K562 (cell line): ENCODE measurements at regions not wholly inside any gene's neighbourhood (a gene's known extent, or its start where the extent isn't known, plus 50 kb on each side); places are given as distances from the start of the nearest gene placed in this dataset.

ENCODE experiments used
- ATAC-seq: fragments of 200-7000 bp; cut with Tn5 transposase; 3 replicates; pipeline ENCODE4 v1.9.1; 2020; ENCODE audit warnings: moderate library complexity
- BruUV-seq: library from RNA; stranded (reverse); fragments of 400-500 nt; replicated peaks from 2 replicates; lab custom pipeline; 2021; lab: Mats Ljungman, UMichigan
- CTCF ChIA-PET: fragments of 300-600 bp; formaldehyde crosslinking; extraction: SDS; loops from one replicate; lab custom pipeline; 2021; ENCODE audit warnings: low intra/inter-chr PET ratio; lab: Yijun Ruan, JAX
- POLR2A ChIA-PET: fragments of 300-600, 350-650 bp; sonication (Branson Sonifier 250); formaldehyde crosslinking; extraction: SDS; loops from one replicate; lab custom pipeline; 2021; ENCODE audit warnings: antibody characterized with exemption, inconsistent platforms; lab: Yijun Ruan, JAX
- DNase-seq, 4 experiments: peaks; one replicate each; pipeline versions ENCODE4 v3.0.0 to v3.0.0-alpha.2; 2011 to 2018; ENCODE audit warnings: low spot score in 3 of 4, mixed read lengths in 3 of 4; ENCODE audit errors: extremely low read depth in 1 of 4
- FAIRE-seq: peaks from 2 replicates; lab custom pipeline; 2011; peaks lifted over from hg19 to GRCh38; lab: Jason Lieb, UNC
- H2AFZ ChIP-seq: 2 replicates; pipeline ENCODE4 v1.6.0; 2011; ENCODE audit warnings: low read depth, low read length, control low read depth, inconsistent platforms
- H3K27ac ChIP-seq: fragments of 200-600 bp; 3 replicates; pipeline ENCODE4 v1.8.0; 2011; ENCODE audit warnings: low read depth, mild to moderate bottlenecking, control low read depth, inconsistent platforms, low read length, moderate library complexity, mixed read lengths; ENCODE audit errors: extremely low read depth
- H3K27me3 ChIP-seq, 2 experiments: fragments of 300-600 bp in 1 of 2; 2 replicates in 1 of 2; 3 replicates in 1 of 2; pipeline versions ENCODE4 v1.6.0 to v1.8.0; 2011; ENCODE audit warnings: inconsistent platforms in 2 of 2, low read length in 2 of 2, mild to moderate bottlenecking in 1 of 2, mixed read lengths in 1 of 2, moderate library complexity in 1 of 2; ENCODE audit not compliant: control insufficient read depth in 2 of 2, insufficient read depth in 2 of 2
- H3K36me3 ChIP-seq: fragments of 300-600 bp; 3 replicates; pipeline ENCODE4 v1.8.0; 2011; ENCODE audit warnings: mild to moderate bottlenecking, low read length, inconsistent platforms; ENCODE audit not compliant: control insufficient read depth, insufficient read depth
- H3K4me1 ChIP-seq, 2 experiments: fragments of 200-600 bp in 1 of 2; replicated peaks in 1 of 2; 2 replicates in 1 of 2; 3 replicates in 1 of 2; pipeline versions ENCODE4 v1.5.1 to v1.8.0; 2011; ENCODE audit warnings: inconsistent platforms in 2 of 2, low read length in 2 of 2, mild to moderate bottlenecking in 1 of 2, mixed read lengths in 1 of 2, moderate library complexity in 1 of 2; ENCODE audit not compliant: control insufficient read depth in 2 of 2, insufficient read depth in 2 of 2
- H3K4me2 ChIP-seq: 2 replicates; pipeline ENCODE4 v1.6.1; 2011; ENCODE audit warnings: low read length, control low read depth, inconsistent platforms, mixed read lengths; ENCODE audit not compliant: insufficient read depth
- H3K4me3 ChIP-seq: fragments of 200-600 bp; sonication (generic), shearing (Covaris generic); 2 replicates; pipeline ENCODE4 v1.5.1; 2016; ENCODE audit warnings: control low read depth, inconsistent platforms
- H3K79me2 ChIP-seq: fragments of 200-600 bp; 3 replicates; pipeline ENCODE4 v1.8.0; 2011; ENCODE audit warnings: low read length, inconsistent platforms; ENCODE audit not compliant: control insufficient read depth, insufficient read depth
- H3K9ac ChIP-seq, 2 experiments: 2 replicates each; pipeline versions ENCODE4 v1.6.0 to v1.6.1; 2011; ENCODE audit warnings: low read depth in 2 of 2, low read length in 2 of 2, control low read depth in 1 of 2, inconsistent platforms in 1 of 2, mild to moderate bottlenecking in 1 of 2, mixed read lengths in 1 of 2; ENCODE audit not compliant: insufficient read depth in 1 of 2
- H3K9me1 ChIP-seq: one replicate; pipeline ENCODE4 v1.6.0; 2011; ENCODE audit warnings: inconsistent platforms, mild to moderate bottlenecking, low read length, moderate library complexity; ENCODE audit not compliant: control insufficient read depth, insufficient read depth
- H3K9me3 ChIP-seq: replicated peaks from 2 replicates; pipeline ENCODE4 v1.5.1; 2011; ENCODE audit warnings: low read depth, low read length, inconsistent platforms; ENCODE audit not compliant: control insufficient read depth, insufficient read depth
- H4K20me1 ChIP-seq: replicated peaks from 2 replicates; pipeline ENCODE4 v1.6.1; 2011; ENCODE audit warnings: low read length, inconsistent platforms, mixed read lengths; ENCODE audit not compliant: control insufficient read depth, insufficient read depth
- C11orf30 ChIP-seq: fragments of 450-650 bp; IDR thresholded peaks from 2 replicates; pipeline ENCODE4 v1.6.1; 2016; ENCODE audit warnings: low read depth, mild to moderate bottlenecking
- FOXP4 ChIP-seq: sonication (generic); formaldehyde crosslinking; IDR thresholded peaks from 2 replicates; pipeline ENCODE4 v1.8.0; 2022; ENCODE audit warnings: mild to moderate bottlenecking, missing genetic modification reagents, borderline replicate concordance
- MAFF ChIP-seq: IDR thresholded peaks from 2 replicates; pipeline ENCODE4 v1.6.1; 2012; ENCODE audit warnings: low read length, improper control_type of control experiment
- MAFG ChIP-seq: fragments of 450-650 bp; conservative IDR thresholded peaks from 2 replicates; pipeline ENCODE4 v1.6.1; 2016; ENCODE audit warnings: missing genetic modification characterization, missing compliant biosample characterization
- MAFK ChIP-seq: IDR thresholded peaks from 2 replicates; pipeline ENCODE4 v1.6.1; 2011; ENCODE audit warnings: low read length, improper control_type of control experiment
- TAF1 ChIP-seq: IDR thresholded peaks from 2 replicates; pipeline ENCODE4 v1.6.1; 2011; ENCODE audit warnings: mild to moderate bottlenecking, low read length, moderate library complexity; ENCODE audit not compliant: insufficient read depth, control insufficient read depth, severe bottlenecking; ENCODE audit errors: extremely low read depth
- TCF15 ChIP-seq: fragments of 250-450 bp; sonication (Bioruptor Pico); IDR thresholded peaks from 2 replicates; pipeline ENCODE4 v1.8.0; 2022; ENCODE audit warnings: moderate library complexity, mild to moderate bottlenecking, inconsistent platforms
- ZKSCAN3 ChIP-seq: fragments of 250-450 bp; sonication (Bioruptor Pico); IDR thresholded peaks from 2 replicates; pipeline ENCODE4 v1.4.0; 2020
- ZNF316 ChIP-seq: fragments of 450-650 bp; IDR thresholded peaks from 2 replicates; pipeline ENCODE4 v1.6.1; 2016
- ZNF695 ChIP-seq: fragments of 450-650 bp; formaldehyde crosslinking; IDR thresholded peaks from 2 replicates; pipeline ENCODE4 v1.4.0; 2020; ENCODE audit warnings: mild to moderate bottlenecking, moderate library complexity
- ZZZ3 ChIP-seq: fragments of 450-650 bp; IDR thresholded peaks from 2 replicates; pipeline ENCODE4 v1.6.1; 2016; ENCODE audit warnings: antibody characterized with exemption, mild to moderate bottlenecking, moderate library complexity
- whole genome bisulfite sequencing: fragments of 100-300 bp; shearing (Covaris generic); methylation state at CpG from one replicate; pipeline ENCODE4 v1.1.6; 2016; ENCODE audit warnings: low coverage, mixed read lengths; ENCODE audit not compliant: insufficient coverage; ENCODE audit errors: missing lambda C conversion rate; 5-methylcytosine and 5-hydroxymethylcytosine counted together
- in situ Hi-C: fragments of 300-500 bp; cut with MboI; formaldehyde crosslinking; loops from 4 replicates; pipeline ENCODE4 v1.15.0; 2018; ENCODE audit warnings: inconsistent platforms, mixed read lengths
- intact Hi-C: fragments of 100-400 bp; cut with micrococcal nuclease; formaldehyde crosslinking; loops from 2 replicates; pipeline ENCODE4 v1.14.2; 2022

GRCh38 chr6:112990971-112991370 lies 643.8 kb downstream of the RFPL4B start (continued):
- TF ChIP-seq TAF1: no peak
- no peak for TF ChIP-seq ZNF695
- TF ChIP-seq ZKSCAN3: no peak

GRCh38 chr6:112991912-112992311 lies 644.8 kb downstream of the RFPL4B start:
- no peak overlapping the region for H2AFZ ChIP-seq
- peak; percentile 56 for TF ChIP-seq MAFF
- no peak for TF ChIP-seq FOXP4 (CRISPR knock-in tag)
- no peak for TF ChIP-seq TCF15
- peak; percentile 52 for TF ChIP-seq MAFG (tag)
- TF ChIP-seq ZZZ3: no peak
- TF ChIP-seq C11orf30: peak; percentile 62; the same call in 1 of the 2 replicates
- TF ChIP-seq ZNF316: peak; percentile 82
- peak; percentile 66; the same call in 1 of the 2 replicates for TF ChIP-seq MAFK
- FAIRE-seq (no peak), DNase-seq (no peak), ATAC-seq (no peak)
- ChIA-PET CTCF (no interaction called here), POLR2A (no interaction called here)
- H3K36me3 ChIP-seq: no peaks in the 10 kb centered on the region
- in situ Hi-C loops: no loop called here
- no peaks in the 10 kb centered on the region for H3K79me2 ChIP-seq
- no peaks in the 10 kb centered on the region for H3K9me3 ChIP-seq
- WGBS: 87% methylated on average over 4 of the region's 4 CpGs
- H3K4me3 ChIP-seq: no peak overlapping the region
- no peaks in the 10 kb centered on the region for H4K20me1 ChIP-seq
- no peak overlapping the region for H3K4me2 ChIP-seq
- H3K9ac ChIP-seq: no peak overlapping the region
- H3K4me1 ChIP-seq: no peaks in the 10 kb centered on the region
- no peak overlapping the region for H3K27ac ChIP-seq
- H3K27me3 ChIP-seq: no peaks in the 10 kb centered on the region
- intact Hi-C loops: no loop called here
- no peaks in the 10 kb centered on the region for H3K9me1 ChIP-seq
- no TSS peak for BruUV-seq
